Neural crest cell (in vitro differentiated cells): ENCODE measurements at regions not wholly inside any gene's neighbourhood (a gene's known extent, or its start where the extent isn't known, plus 50 kb on each side); places are given as distances from the start of the nearest gene placed in this dataset.

Source experiments
- DNase-seq: peaks from one replicate; pipeline ENCODE4 v3.0.0; 2021; ENCODE audit warnings: low read depth, mixed read lengths, low spot score
- H3K27ac Mint-ChIP-seq: one replicate; pipeline ENCODE4 v1.8.0; 2021; ENCODE audit warnings: mild to moderate bottlenecking, mixed read lengths; ENCODE audit not compliant: unreplicated experiment
- H3K27me3 Mint-ChIP-seq: 2 replicates; pipeline ENCODE4 v1.8.0; 2021; ENCODE audit warnings: low read depth, mild to moderate bottlenecking, mixed read lengths
- H3K36me3 Mint-ChIP-seq: 2 replicates; pipeline ENCODE4 v1.8.0; 2021; ENCODE audit warnings: low read depth, mild to moderate bottlenecking, mixed read lengths
- H3K4me1 Mint-ChIP-seq: 2 replicates; pipeline ENCODE4 v1.8.0; 2021; ENCODE audit warnings: mixed read lengths
- H3K4me3 Mint-ChIP-seq: one replicate; pipeline ENCODE4 v1.8.0; 2021; ENCODE audit warnings: mild to moderate bottlenecking, mixed read lengths
- H3K9me3 Mint-ChIP-seq: 2 replicates; pipeline ENCODE4 v1.8.0; 2021; ENCODE audit warnings: mixed read lengths
- TF ChIP-seq, protein P1 (sequence below): fragments of 200-600 bp; sonication (generic); conservative IDR thresholded peaks from 2 replicates; pipeline ENCODE4 v1.5.0; 2021; ENCODE audit warnings: antibody characterized with exemption, mild to moderate bottlenecking

- Mint-ChIP-seq H3K27me3 (no peaks in the 10 kb centered on the region), H3K27ac (no peak overlapping the region), H3K9me3 (peaks cover 11% of the 10 kb centered on the region), H3K36me3 (no peaks in the 10 kb centered on the region), H3K4me3 (no peak overlapping the region), H3K4me1 (no peaks in the 10 kb centered on the region)
- TF ChIP-seq, protein P1, sequence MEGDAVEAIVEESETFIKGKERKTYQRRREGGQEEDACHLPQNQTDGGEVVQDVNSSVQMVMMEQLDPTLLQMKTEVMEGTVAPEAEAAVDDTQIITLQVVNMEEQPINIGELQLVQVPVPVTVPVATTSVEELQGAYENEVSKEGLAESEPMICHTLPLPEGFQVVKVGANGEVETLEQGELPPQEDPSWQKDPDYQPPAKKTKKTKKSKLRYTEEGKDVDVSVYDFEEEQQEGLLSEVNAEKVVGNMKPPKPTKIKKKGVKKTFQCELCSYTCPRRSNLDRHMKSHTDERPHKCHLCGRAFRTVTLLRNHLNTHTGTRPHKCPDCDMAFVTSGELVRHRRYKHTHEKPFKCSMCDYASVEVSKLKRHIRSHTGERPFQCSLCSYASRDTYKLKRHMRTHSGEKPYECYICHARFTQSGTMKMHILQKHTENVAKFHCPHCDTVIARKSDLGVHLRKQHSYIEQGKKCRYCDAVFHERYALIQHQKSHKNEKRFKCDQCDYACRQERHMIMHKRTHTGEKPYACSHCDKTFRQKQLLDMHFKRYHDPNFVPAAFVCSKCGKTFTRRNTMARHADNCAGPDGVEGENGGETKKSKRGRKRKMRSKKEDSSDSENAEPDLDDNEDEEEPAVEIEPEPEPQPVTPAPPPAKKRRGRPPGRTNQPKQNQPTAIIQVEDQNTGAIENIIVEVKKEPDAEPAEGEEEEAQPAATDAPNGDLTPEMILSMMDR, result no peak
- DNase-seq, result no peak
Measured at GRCh38 chr4:32128549-32128948, 1408.4 kb downstream of the PCDH7 start.

GRCh38 chr4:32129967-32130366 lies 1409.8 kb downstream of the PCDH7 start:
- Mint-ChIP-seq H3K27me3 (no peaks in the 10 kb centered on the region), H3K4me1 (no peaks in the 10 kb centered on the region), H3K4me3 (no peak overlapping the region), H3K36me3 (no peaks in the 10 kb centered on the region), H3K9me3 (peaks cover 11% of the 10 kb centered on the region), H3K27ac (no peak overlapping the region)
- TF ChIP-seq, protein P1, result no peak
- no peak for DNase-seq

DNA sequence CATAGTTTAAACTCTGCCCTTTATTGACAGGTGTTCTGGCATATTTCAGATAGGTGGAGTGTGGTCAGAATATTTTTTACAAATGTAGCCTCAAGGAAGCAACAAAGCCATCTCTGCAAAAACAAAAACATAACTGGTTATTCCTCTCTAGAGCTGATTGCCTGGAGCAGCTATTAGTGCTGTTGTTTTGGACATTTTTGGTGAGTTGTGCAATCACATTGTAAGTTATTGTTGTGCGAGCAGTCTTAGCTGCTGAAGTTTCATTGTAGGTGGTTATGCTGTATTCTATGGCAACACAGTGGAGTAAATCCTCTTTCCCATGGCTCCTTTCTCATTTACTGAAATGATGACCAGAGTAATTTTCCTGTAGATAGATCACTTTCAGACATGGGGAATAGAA lies 1413.0 kb downstream of the PCDH7 start:
- H3K27ac Mint-ChIP-seq, result no peak overlapping the region

DNA sequence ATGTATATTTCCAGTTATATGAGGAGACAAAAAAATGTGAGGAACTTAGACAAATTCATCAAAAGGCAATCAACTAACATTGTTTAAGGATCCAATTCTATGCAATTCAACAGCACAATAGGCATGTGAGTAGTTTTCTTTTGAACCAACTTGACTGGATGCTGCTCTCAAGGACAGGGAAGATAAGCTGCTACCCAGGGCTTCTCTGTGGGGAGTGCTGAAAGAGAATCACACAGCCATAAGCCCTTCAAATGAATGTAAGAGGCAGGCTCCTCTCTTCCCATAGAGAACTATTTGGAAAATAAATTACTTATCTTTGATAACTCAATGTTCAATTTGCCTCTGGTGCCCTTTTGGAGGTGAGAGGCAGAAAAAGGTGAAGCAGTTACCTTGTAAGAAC lies 1413.6 kb downstream of the PCDH7 start:
- TF ChIP-seq, protein P1, result no peak
- H3K36me3 Mint-ChIP-seq, result no peaks in the 10 kb centered on the region
- H3K27me3 Mint-ChIP-seq, result no peaks in the 10 kb centered on the region
- peaks cover 9% of the 10 kb centered on the region for H3K9me3 Mint-ChIP-seq
- H3K27ac Mint-ChIP-seq, result no peak overlapping the region
- no peak for DNase-seq
- no peaks in the 10 kb centered on the region for H3K4me1 Mint-ChIP-seq
- H3K4me3 Mint-ChIP-seq, result no peak overlapping the region

More for the DNA sequence above, 1413.0 kb downstream of the PCDH7 start:
- no peaks in the 10 kb centered on the region for H3K36me3 Mint-ChIP-seq
- H3K9me3 Mint-ChIP-seq, result peaks cover 11% of the 10 kb centered on the region
- DNase-seq, result no peak
- no peaks in the 10 kb centered on the region for H3K27me3 Mint-ChIP-seq
- TF ChIP-seq, protein P1, result no peak
- no peaks in the 10 kb centered on the region for H3K4me1 Mint-ChIP-seq
- no peak overlapping the region for H3K4me3 Mint-ChIP-seq

GRCh38 chr4:32135642-32136041 lies 1415.5 kb downstream of the PCDH7 start:
- H3K9me3 Mint-ChIP-seq, result peaks cover 9% of the 10 kb centered on the region
- H3K27ac Mint-ChIP-seq, result no peak overlapping the region
- H3K4me3 Mint-ChIP-seq, result no peak overlapping the region
- TF ChIP-seq, protein P1, result no peak
- no peaks in the 10 kb centered on the region for H3K4me1 Mint-ChIP-seq
- DNase-seq, result no peak
- H3K36me3 Mint-ChIP-seq, result no peaks in the 10 kb centered on the region
- H3K27me3 Mint-ChIP-seq, result no peaks in the 10 kb centered on the region
